IMR-90 (cell line): ENCODE measurements at regions not wholly inside any gene's neighbourhood (a gene's known extent, or its start where the extent isn't known, plus 50 kb on each side); places are given as distances from the start of the nearest gene placed in this dataset.

ENCODE experiments used
- ATAC-seq: fragments of 200-7000 bp; cut with Tn5 transposase; 2 replicates; pipeline ENCODE4 v1.9.1; 2020; ENCODE audit warnings: low read depth, mild to moderate bottlenecking, moderate library complexity
- BruUV-seq: library from RNA; stranded (reverse); fragments of 400-500 nt; replicated peaks from 2 replicates; lab custom pipeline; 2021; lab: Mats Ljungman, UMichigan
- CTCF ChIA-PET: fragments of 300-600 bp; formaldehyde crosslinking; extraction: SDS; loops from one replicate; lab custom pipeline; 2021; ENCODE audit warnings: antibody characterized with exemption; lab: Yijun Ruan, JAX
- POLR2A ChIA-PET: fragments of 300-600 bp; sonication (Branson Sonifier 250); formaldehyde crosslinking; loops from one replicate; lab custom pipeline; 2022; ENCODE audit warnings: antibody characterized with exemption; ENCODE audit not compliant: unreplicated experiment; lab: Charles Lee
- DNase-seq: peaks from one replicate; pipeline ENCODE4 v3.0.0; 2013
- H2AFZ ChIP-seq: replicated peaks from 2 replicates; pipeline ENCODE3; 2013; ENCODE audit warnings: low read length, mild to moderate bottlenecking; ENCODE audit not compliant: poor library complexity
- H2AK5ac ChIP-seq: 2 replicates; pipeline ENCODE4 v1.6.1; 2013; ENCODE audit warnings: low read depth, low read length, inconsistent platforms
- H2AK9ac ChIP-seq: replicated peaks from 2 replicates; pipeline ENCODE3; 2013; ENCODE audit warnings: mild to moderate bottlenecking, low read depth, low read length, moderate library complexity; ENCODE audit not compliant: poor library complexity
- H2BK120ac ChIP-seq: 2 replicates; pipeline ENCODE4 v1.6.1; 2013; ENCODE audit warnings: low read depth, low read length, inconsistent platforms
- H2BK15ac ChIP-seq: 3 replicates; pipeline ENCODE4 v1.6.1; 2013; ENCODE audit warnings: low read depth, low read length, inconsistent platforms
- H2BK20ac ChIP-seq: 2 replicates; pipeline ENCODE4 v1.6.1; 2013; ENCODE audit warnings: low read depth, mild to moderate bottlenecking, inconsistent platforms, low read length, moderate library complexity
- H2BK5ac ChIP-seq: 2 replicates; pipeline ENCODE4 v1.6.1; 2013; ENCODE audit warnings: mild to moderate bottlenecking, low read depth, low read length, inconsistent platforms; ENCODE audit not compliant: poor library complexity, severe bottlenecking
- H3K14ac ChIP-seq: replicated peaks from 2 replicates; pipeline ENCODE4 v1.6.1; 2013; ENCODE audit warnings: low read depth, low read length, inconsistent platforms
- H3K18ac ChIP-seq: 2 replicates; pipeline ENCODE4 v1.6.1; 2013; ENCODE audit warnings: low read depth, low read length, control low read depth
- H3K23ac ChIP-seq: 2 replicates; pipeline ENCODE4 v1.6.1; 2013; ENCODE audit warnings: low read depth, low read length, inconsistent platforms
- H3K27ac ChIP-seq: 2 replicates; pipeline ENCODE4 v1.5.1; 2013; ENCODE audit warnings: mild to moderate bottlenecking, control low read depth, low read length; ENCODE audit not compliant: insufficient read depth
- H3K27me3 ChIP-seq: 2 replicates; pipeline ENCODE4 v1.6.1; 2013; ENCODE audit warnings: low read length; ENCODE audit not compliant: control insufficient read depth, insufficient read depth
- H3K36me3 ChIP-seq: 2 replicates; pipeline ENCODE4 v1.6.1; 2013; ENCODE audit warnings: low read length, mixed read lengths; ENCODE audit not compliant: control insufficient read depth, insufficient read depth
- H3K4ac ChIP-seq: 2 replicates; pipeline ENCODE4 v1.6.1; 2013; ENCODE audit warnings: low read depth, low read length, inconsistent platforms
- H3K4me1 ChIP-seq: 2 replicates; pipeline ENCODE4 v1.6.1; 2013; ENCODE audit warnings: low read length, mixed read lengths; ENCODE audit not compliant: control insufficient read depth, insufficient read depth
- H3K4me2 ChIP-seq: 2 replicates; pipeline ENCODE4 v1.6.1; 2013; ENCODE audit warnings: low read depth, mild to moderate bottlenecking, control low read depth, low read length, moderate library complexity
- H3K4me3 ChIP-seq: 2 replicates; pipeline ENCODE4 v1.5.1; 2013; ENCODE audit warnings: low read depth, mild to moderate bottlenecking, control low read depth, low read length, moderate library complexity; ENCODE audit not compliant: insufficient read depth
- H3K56ac ChIP-seq: 2 replicates; pipeline ENCODE4 v1.6.1; 2013; ENCODE audit warnings: low read length, inconsistent platforms; ENCODE audit not compliant: insufficient read depth; ENCODE audit errors: extremely low read depth
- H3K79me1 ChIP-seq, 2 experiments: 2 replicates each; pipeline ENCODE4 v1.6.1; 2013; ENCODE audit warnings: low read length in 2 of 2, inconsistent platforms in 1 of 2, low read depth in 1 of 2
- H3K9ac ChIP-seq: 2 replicates; pipeline ENCODE4 v1.6.1; 2013; ENCODE audit warnings: low read depth, low read length, control low read depth
- H3K9me1 ChIP-seq: 2 replicates; pipeline ENCODE4 v1.6.1; 2013; ENCODE audit warnings: low read length, inconsistent platforms; ENCODE audit not compliant: insufficient read depth
- H3K9me3 ChIP-seq: 2 replicates; pipeline ENCODE4 v1.6.1; 2013; ENCODE audit warnings: low read length; ENCODE audit not compliant: control insufficient read depth, insufficient read depth
- H4K20me1 ChIP-seq: 2 replicates; pipeline ENCODE4 v1.6.1; 2013; ENCODE audit warnings: low read length, inconsistent platforms; ENCODE audit not compliant: insufficient read depth
- H4K5ac ChIP-seq: 2 replicates; pipeline ENCODE4 v1.6.1; 2013; ENCODE audit warnings: mild to moderate bottlenecking, low read depth, low read length, control low read depth
- H4K8ac ChIP-seq, 2 experiments: 2 replicates each; pipeline ENCODE4 v1.6.1; 2013; ENCODE audit warnings: low read depth in 2 of 2, low read length in 2 of 2, control low read depth in 1 of 2, inconsistent platforms in 1 of 2
- H4K91ac ChIP-seq: 2 replicates; pipeline ENCODE4 v1.6.1; 2013; ENCODE audit warnings: low read depth, low read length, inconsistent platforms; ENCODE audit not compliant: insufficient read depth
- CEBPB ChIP-seq: IDR thresholded peaks from 2 replicates; pipeline ENCODE4 v1.6.1; 2012; ENCODE audit warnings: low read depth, low read length, improper control_type of control experiment
- CHD1 ChIP-seq: IDR thresholded peaks from 2 replicates; pipeline ENCODE4 v1.6.1; 2012; ENCODE audit warnings: low read depth, low read length, improper control_type of control experiment
- FOS ChIP-seq: fragments of 150-350 bp; IDR thresholded peaks from 2 replicates; pipeline ENCODE4 v1.6.1; 2016; ENCODE audit warnings: low read depth, low read length
- MAFK ChIP-seq: IDR thresholded peaks from 2 replicates; pipeline ENCODE4 v1.6.1; 2012; ENCODE audit warnings: low read depth, low read length, improper control_type of control experiment
- MAZ ChIP-seq: IDR thresholded peaks from 2 replicates; pipeline ENCODE4 v1.6.1; 2012; ENCODE audit warnings: low read depth, mild to moderate bottlenecking, low read length, improper control_type of control experiment, moderate library complexity, borderline replicate concordance
- MXI1 ChIP-seq: IDR thresholded peaks from 2 replicates; pipeline ENCODE4 v1.6.1; 2012; ENCODE audit warnings: low read depth, mild to moderate bottlenecking, low read length, moderate library complexity, borderline replicate concordance
- NFE2L2 ChIP-seq: fragments of 150-350 bp; IDR thresholded peaks from 2 replicates; pipeline ENCODE4 v1.6.1; 2016; ENCODE audit warnings: low read depth, mild to moderate bottlenecking, low read length
- POLR2A ChIP-seq: IDR thresholded peaks from 2 replicates; pipeline ENCODE4 v1.6.1; 2012; ENCODE audit warnings: mild to moderate bottlenecking, low read depth, low read length
- RAD21 ChIP-seq: IDR thresholded peaks from 2 replicates; pipeline ENCODE4 v1.6.1; 2012; ENCODE audit warnings: low read length, improper control_type of control experiment
- RCOR1 ChIP-seq: IDR thresholded peaks from 2 replicates; pipeline ENCODE4 v1.6.1; 2012; ENCODE audit warnings: mild to moderate bottlenecking, low read length, improper control_type of control experiment; ENCODE audit not compliant: insufficient replicate concordance
- RFX5 ChIP-seq: IDR thresholded peaks from 2 replicates; pipeline ENCODE4 v1.8.0; 2012; ENCODE audit warnings: low read depth, mild to moderate bottlenecking, low read length, moderate library complexity
- SMC3 ChIP-seq: fragments of 150-350 bp; IDR thresholded peaks from 2 replicates; pipeline ENCODE4 v1.6.1; 2016; ENCODE audit warnings: low read depth, mild to moderate bottlenecking, antibody characterized with exemption, low read length, moderate library complexity
- WGBS, 2 experiments: methylation state at CpG; one replicate each; pipeline versions ENCODE4 v1.1.5 to v1.1.7; 2013; ENCODE audit warnings: missing lambda C conversion rate in 2 of 2; ENCODE audit not compliant: insufficient read length in 1 of 2; ENCODE audit errors: extremely low coverage in 2 of 2; 5-methylcytosine and 5-hydroxymethylcytosine counted together
- dilution Hi-C: fragments of 300-500 bp; cut with HindIII; formaldehyde crosslinking; loops from one replicate; pipeline ENCODE4 v1.14.3; 2018; ENCODE audit warnings: low sequenced_read_pairs; ENCODE audit not compliant: unreplicated experiment
- in situ Hi-C: fragments of 300-500 bp; cut with MboI; formaldehyde crosslinking; loops from 3 replicates; pipeline ENCODE4 v1.14.3; 2019; ENCODE audit warnings: low sequenced_read_pairs, inconsistent platforms, mixed read lengths
- intact Hi-C: fragments of 100-400 bp; cut with micrococcal nuclease; formaldehyde crosslinking; loops from 2 replicates; pipeline ENCODE4 v1.10.0; 2022
- TF ChIP-seq, protein P1 (sequence below): conservative IDR thresholded peaks from 2 replicates; pipeline ENCODE4 v1.5.1; 2012; ENCODE audit warnings: mild to moderate bottlenecking, low read depth, low read length, improper control_type of control experiment

- no peak overlapping the region for H3K23ac ChIP-seq
- no peak overlapping the region for H3K18ac ChIP-seq
- H3K9me1 ChIP-seq = no peaks in the 10 kb centered on the region
- no peaks in the 10 kb centered on the region for H3K4me1 ChIP-seq
- H3K36me3 ChIP-seq = no peaks in the 10 kb centered on the region
- no peak for DNase-seq
- ChIA-PET POLR2A (no interaction called here), CTCF (no interaction called here)
- no peaks in the 10 kb centered on the region for H3K79me1 ChIP-seq
- H2AK5ac ChIP-seq = no peak overlapping the region
- H3K9ac ChIP-seq = no peak overlapping the region
- no peak overlapping the region for H3K4ac ChIP-seq
- intact Hi-C loops (no loop called here), dilution Hi-C loops (no loop called here), in situ Hi-C loops (no loop called here)
- no TSS peak for BruUV-seq
- no peak overlapping the region for H2AFZ ChIP-seq
- H2BK120ac ChIP-seq = no peak overlapping the region
- H4K8ac ChIP-seq = no peak overlapping the region
- no peak overlapping the region for H2AK9ac ChIP-seq
- H3K4me3 ChIP-seq = no peak overlapping the region
- H4K5ac ChIP-seq = no peak overlapping the region
- TF ChIP-seq RCOR1 (no peak), MAFK (no peak), POLR2A (no peak), SMC3 (no peak), FOS (no peak), RAD21 (no peak), NFE2L2 (no peak), RFX5 (no peak), CHD1 (no peak), MXI1 (no peak), CEBPB (no peak), MAZ (no peak)
- TF ChIP-seq, protein P1, sequence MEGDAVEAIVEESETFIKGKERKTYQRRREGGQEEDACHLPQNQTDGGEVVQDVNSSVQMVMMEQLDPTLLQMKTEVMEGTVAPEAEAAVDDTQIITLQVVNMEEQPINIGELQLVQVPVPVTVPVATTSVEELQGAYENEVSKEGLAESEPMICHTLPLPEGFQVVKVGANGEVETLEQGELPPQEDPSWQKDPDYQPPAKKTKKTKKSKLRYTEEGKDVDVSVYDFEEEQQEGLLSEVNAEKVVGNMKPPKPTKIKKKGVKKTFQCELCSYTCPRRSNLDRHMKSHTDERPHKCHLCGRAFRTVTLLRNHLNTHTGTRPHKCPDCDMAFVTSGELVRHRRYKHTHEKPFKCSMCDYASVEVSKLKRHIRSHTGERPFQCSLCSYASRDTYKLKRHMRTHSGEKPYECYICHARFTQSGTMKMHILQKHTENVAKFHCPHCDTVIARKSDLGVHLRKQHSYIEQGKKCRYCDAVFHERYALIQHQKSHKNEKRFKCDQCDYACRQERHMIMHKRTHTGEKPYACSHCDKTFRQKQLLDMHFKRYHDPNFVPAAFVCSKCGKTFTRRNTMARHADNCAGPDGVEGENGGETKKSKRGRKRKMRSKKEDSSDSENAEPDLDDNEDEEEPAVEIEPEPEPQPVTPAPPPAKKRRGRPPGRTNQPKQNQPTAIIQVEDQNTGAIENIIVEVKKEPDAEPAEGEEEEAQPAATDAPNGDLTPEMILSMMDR = no peak
- no peak overlapping the region for H3K4me2 ChIP-seq
- no peak overlapping the region for H2BK15ac ChIP-seq
- H4K91ac ChIP-seq = no peak overlapping the region
- no peak overlapping the region for H3K14ac ChIP-seq
- no peak overlapping the region for H3K27ac ChIP-seq
- 70% methylated on average over 2 of the region's 3 CpGs; no CpG with 5 or more reads in 1 of the 2 experiments for WGBS, 2 experiments
- ATAC-seq = no peak
- no peaks in the 10 kb centered on the region for H4K20me1 ChIP-seq
- H2BK5ac ChIP-seq = no peak overlapping the region
- no peak overlapping the region for H3K56ac ChIP-seq
- no peaks in the 10 kb centered on the region for H3K27me3 ChIP-seq
- no peak overlapping the region for H2BK20ac ChIP-seq
- peaks cover 23% of the 10 kb centered on the region for H3K9me3 ChIP-seq
Measured at GRCh38 chr12:126271159-126271558, 1205.9 kb downstream of the AACS start.
